HepG2 (cell line): ENCODE measurements at regions not wholly inside any gene's neighbourhood (a gene's known extent, or its start where the extent isn't known, plus 50 kb on each side); places are given as distances from the start of the nearest gene placed in this dataset.

Experiments used
- CREB1 ChIP-seq, 2 experiments: fragments of 450-650 bp in 1 of 2; IDR thresholded peaks; 2 replicates each; pipeline ENCODE4 v1.6.1; 2016 to 2017; ENCODE audit warnings: control low read depth in 1 of 2, mild to moderate bottlenecking in 1 of 2, missing compliant biosample characterization in 1 of 2, missing genetic modification characterization in 1 of 2
- GTF2F1 ChIP-seq: fragments of 150-350 bp; IDR thresholded peaks from 2 replicates; pipeline ENCODE4 v1.6.1; 2014; ENCODE audit warnings: low read length
- KAT7 ChIP-seq: IDR thresholded peaks from 2 replicates; pipeline ENCODE4 v1.6.1; 2018; ENCODE audit warnings: borderline replicate concordance, missing compliant biosample characterization
- KAT8 ChIP-seq: IDR thresholded peaks from 2 replicates; pipeline ENCODE4 v1.6.1; 2016; ENCODE audit warnings: missing genetic modification reagents, missing compliant biosample characterization
- KLF16 ChIP-seq, 2 experiments: sonication (generic) in 1 of 2; formaldehyde crosslinking in 1 of 2; IDR thresholded peaks; 2 replicates each; pipeline versions ENCODE4 v1.6.1 to v1.8.0; 2016 to 2023; ENCODE audit warnings: missing genetic modification reagents in 2 of 2, missing compliant biosample characterization in 1 of 2
- NFYB ChIP-seq: sonication (generic); formaldehyde crosslinking; IDR thresholded peaks from 2 replicates; pipeline ENCODE4 v1.4.0; 2020; ENCODE audit warnings: missing genetic modification reagents
- POLR2A ChIP-seq, 2 experiments: IDR thresholded peaks; 2 replicates each; pipeline ENCODE4 v1.6.1; 2011; ENCODE audit warnings: low read depth in 2 of 2, low read length in 2 of 2, mild to moderate bottlenecking in 1 of 2, moderate library complexity in 1 of 2; ENCODE audit not compliant: insufficient read depth in 1 of 2
- POLR2AphosphoS5 ChIP-seq: IDR thresholded peaks from 2 replicates; pipeline ENCODE4 v1.6.1; 2012; ENCODE audit warnings: low read depth, low read length
- PPARG ChIP-seq: conservative IDR thresholded peaks from 2 replicates; pipeline ENCODE4 v1.6.1; 2016; ENCODE audit warnings: missing biosample characterization, missing genetic modification reagents
- SRSF1 ChIP-seq: fragments of 200-400 bp; formaldehyde crosslinking; optimal IDR thresholded peaks from 2 replicates; pipeline ENCODE3; 2017; ENCODE audit warnings: mild to moderate bottlenecking, low read depth, low read length, moderate library complexity
- ZFP37 ChIP-seq: sonication (generic); formaldehyde crosslinking; IDR thresholded peaks from 2 replicates; pipeline ENCODE4 v1.4.0; 2020; ENCODE audit warnings: missing genetic modification reagents, borderline replicate concordance
- TF ChIP-seq, protein P1 (sequence below): sonication (generic); formaldehyde crosslinking; IDR thresholded peaks from 2 replicates; pipeline ENCODE4 v1.4.0; 2020; ENCODE audit warnings: missing genetic modification reagents

DNA sequence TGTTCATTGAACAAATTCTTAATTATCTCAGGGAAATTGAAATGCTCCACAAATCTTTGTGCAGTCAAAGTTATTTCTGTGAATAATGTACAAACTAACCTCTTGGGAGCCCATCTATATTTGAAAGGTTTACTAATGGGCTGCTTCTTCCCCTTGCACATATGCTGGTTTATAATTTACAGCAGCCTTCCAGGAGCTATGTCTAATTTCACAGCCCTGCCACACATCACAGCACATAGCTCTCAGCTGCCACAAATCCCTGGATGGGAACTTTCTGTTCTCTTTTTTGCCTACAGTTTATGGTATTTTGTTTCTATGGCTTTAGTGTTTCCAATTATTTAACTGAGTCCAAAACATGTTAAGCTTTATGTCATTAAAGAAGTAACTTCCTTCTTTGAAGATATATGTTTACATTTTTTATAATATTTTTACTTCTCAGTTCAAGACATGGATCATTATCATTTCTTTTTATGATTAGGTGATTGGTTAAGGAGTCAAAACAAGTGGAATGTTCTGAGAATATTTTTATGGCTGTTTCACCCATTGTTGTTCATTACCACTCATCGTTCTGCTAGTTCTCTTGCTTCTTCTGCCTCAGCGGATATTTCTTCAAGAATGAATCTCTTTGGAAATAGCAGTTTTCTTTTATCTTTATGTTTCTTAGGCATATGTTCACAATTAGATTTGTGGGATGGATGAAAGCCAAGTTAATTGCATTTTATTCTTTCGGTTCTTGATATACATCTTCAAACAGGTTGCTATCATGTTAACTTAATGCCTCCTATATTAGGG, 475.6 kb upstream of the MIS18BP1 start:
- TF ChIP-seq, protein P1, sequence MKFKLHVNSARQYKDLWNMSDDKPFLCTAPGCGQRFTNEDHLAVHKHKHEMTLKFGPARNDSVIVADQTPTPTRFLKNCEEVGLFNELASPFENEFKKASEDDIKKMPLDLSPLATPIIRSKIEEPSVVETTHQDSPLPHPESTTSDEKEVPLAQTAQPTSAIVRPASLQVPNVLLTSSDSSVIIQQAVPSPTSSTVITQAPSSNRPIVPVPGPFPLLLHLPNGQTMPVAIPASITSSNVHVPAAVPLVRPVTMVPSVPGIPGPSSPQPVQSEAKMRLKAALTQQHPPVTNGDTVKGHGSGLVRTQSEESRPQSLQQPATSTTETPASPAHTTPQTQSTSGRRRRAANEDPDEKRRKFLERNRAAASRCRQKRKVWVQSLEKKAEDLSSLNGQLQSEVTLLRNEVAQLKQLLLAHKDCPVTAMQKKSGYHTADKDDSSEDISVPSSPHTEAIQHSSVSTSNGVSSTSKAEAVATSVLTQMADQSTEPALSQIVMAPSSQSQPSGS (CRISPR knock-in tag): no peak
- TF ChIP-seq CREB1 (IDR thresholded peaks at IDR 0.05) (no peak), CREB1 (CRISPR knock-in tag; IDR thresholded peaks at IDR 0.05) (no peak), POLR2A (IDR thresholded peaks at IDR 0.05; ENCODE audit: insufficient read depth in 1 of 2, low read depth in 2 of 2, low read length in 2 of 2) (no peak), SRSF1 (no peak), ZFP37 (no peak), KAT8 (no peak), POLR2AphosphoS5 (no peak), KAT7 (no peak), GTF2F1 (no peak), KLF16 (CRISPR knock-in tag; IDR thresholded peaks at IDR 0.05) (no peak), NFYB (CRISPR knock-in tag) (no peak), PPARG (no peak)
